Lower leg skin (tissue), 3 donors: ENCODE measurements at regions not wholly inside any gene's neighbourhood (a gene's known extent, or its start where the extent isn't known, plus 50 kb on each side); places are given as distances from the start of the nearest gene placed in this dataset.

Source experiments
- CTCF ChIP-seq, 3 donors: fragments of 450-650 bp; IDR thresholded peaks; one replicate each; pipeline ENCODE4 v1.5.1; 2016; ENCODE audit warnings: antibody characterized with exemption in 3 of 3, mild to moderate bottlenecking in 3 of 3, moderate library complexity in 2 of 3
- POLR2A ChIP-seq, 2 donors: fragments of 450-650 bp; IDR thresholded peaks; one replicate each; pipeline ENCODE4 v1.6.1; 2016 to 2017; ENCODE audit warnings: antibody characterized with exemption in 2 of 2, mild to moderate bottlenecking in 1 of 2, moderate library complexity in 1 of 2

GRCh38 chr13:112236016-112236415 is 140.1 kb upstream of the SPACA7 start:
- TF ChIP-seq CTCF (IDR thresholded peaks at IDR 0.05) (no peak), POLR2A (IDR thresholded peaks at IDR 0.05) (no peak)
